A673 (cell line): ENCODE measurements at regions not wholly inside any gene's neighbourhood (a gene's known extent, or its start where the extent isn't known, plus 50 kb on each side); places are given as distances from the start of the nearest gene placed in this dataset.

Source experiments
- BruUV-seq: library from RNA; stranded (reverse); fragments of 400-500 nt; replicated peaks from 2 replicates; lab custom pipeline; 2021; lab: Mats Ljungman, UMichigan
- CTCF ChIA-PET: fragments of 300-600 bp; sonication (Branson Sonifier 250); formaldehyde crosslinking; loops from one replicate; lab custom pipeline; 2022; ENCODE audit warnings: antibody characterized with exemption; lab: Charles Lee
- POLR2A ChIA-PET: fragments of 300-600 bp; sonication (Branson Sonifier 250); formaldehyde crosslinking; loops from one replicate; lab custom pipeline; 2022; ENCODE audit warnings: antibody characterized with exemption; ENCODE audit not compliant: low non-redundant PET; lab: Charles Lee
- DNase-seq: peaks from one replicate; pipeline ENCODE4 v3.0.0-alpha.2; 2015; ENCODE audit warnings: low spot score
- H3K27ac ChIP-seq: fragments of 200-600 bp; sonication (generic); 2 replicates; pipeline ENCODE4 v1.5.1; 2016; ENCODE audit warnings: mixed run types, low read depth, mild to moderate bottlenecking, mixed read lengths, antibody characterized with exemption, low read length; ENCODE audit not compliant: poor library complexity, severe bottlenecking
- H3K27me3 ChIP-seq: fragments of 200-600 bp; sonication (generic); replicated peaks from 2 replicates; pipeline ENCODE4 v1.6.1; 2017; ENCODE audit warnings: mixed run types, low read depth, mild to moderate bottlenecking, mixed read lengths, antibody characterized with exemption, low read length; ENCODE audit not compliant: insufficient read depth, poor library complexity
- H3K36me3 ChIP-seq: fragments of 200-600 bp; sonication (generic); 2 replicates; pipeline ENCODE4 v1.6.1; 2016; ENCODE audit warnings: mixed run types, mild to moderate bottlenecking, mixed read lengths, antibody characterized with exemption, low read length; ENCODE audit not compliant: insufficient read depth, poor library complexity, severe bottlenecking
- H3K4me1 ChIP-seq: fragments of 200-600 bp; sonication (generic); 2 replicates; pipeline ENCODE4 v1.6.1; 2017; ENCODE audit warnings: mixed run types, mild to moderate bottlenecking, mixed read lengths, antibody characterized with exemption, low read length; ENCODE audit not compliant: insufficient read depth, poor library complexity, severe bottlenecking
- H3K4me3 ChIP-seq: fragments of 200-600 bp; sonication (generic); 2 replicates; pipeline ENCODE4 v1.5.1; 2016; ENCODE audit warnings: low read depth, mixed run types, mild to moderate bottlenecking, mixed read lengths, low read length; ENCODE audit not compliant: poor library complexity, severe bottlenecking
- H3K9me3 ChIP-seq: fragments of 200-600 bp; sonication (generic); 2 replicates; pipeline ENCODE4 v1.6.1; 2016; ENCODE audit warnings: mixed run types, low read depth, mild to moderate bottlenecking, mixed read lengths, antibody characterized with exemption, low read length; ENCODE audit not compliant: poor library complexity, severe bottlenecking
- EZH2 ChIP-seq: fragments of 200-600 bp; sonication (generic); IDR thresholded peaks from 2 replicates; pipeline ENCODE4 v1.6.1; 2017; ENCODE audit warnings: borderline replicate concordance, low read depth, mild to moderate bottlenecking, mixed read lengths, antibody characterized with exemption, low read length; ENCODE audit not compliant: poor library complexity, severe bottlenecking
- intact Hi-C: fragments of 100-400 bp; cut with micrococcal nuclease; formaldehyde crosslinking; loops from one replicate; pipeline ENCODE4 v1.10.0; 2022; ENCODE audit not compliant: unreplicated experiment
- TF ChIP-seq, protein P1 (sequence below): fragments of 300-800, 200-600 bp; sonication (generic); conservative IDR thresholded peaks from 2 replicates; pipeline ENCODE4 v1.5.1; 2017; ENCODE audit warnings: low read depth, mild to moderate bottlenecking, antibody characterized with exemption, low read length, moderate library complexity, mixed read lengths

DNA sequence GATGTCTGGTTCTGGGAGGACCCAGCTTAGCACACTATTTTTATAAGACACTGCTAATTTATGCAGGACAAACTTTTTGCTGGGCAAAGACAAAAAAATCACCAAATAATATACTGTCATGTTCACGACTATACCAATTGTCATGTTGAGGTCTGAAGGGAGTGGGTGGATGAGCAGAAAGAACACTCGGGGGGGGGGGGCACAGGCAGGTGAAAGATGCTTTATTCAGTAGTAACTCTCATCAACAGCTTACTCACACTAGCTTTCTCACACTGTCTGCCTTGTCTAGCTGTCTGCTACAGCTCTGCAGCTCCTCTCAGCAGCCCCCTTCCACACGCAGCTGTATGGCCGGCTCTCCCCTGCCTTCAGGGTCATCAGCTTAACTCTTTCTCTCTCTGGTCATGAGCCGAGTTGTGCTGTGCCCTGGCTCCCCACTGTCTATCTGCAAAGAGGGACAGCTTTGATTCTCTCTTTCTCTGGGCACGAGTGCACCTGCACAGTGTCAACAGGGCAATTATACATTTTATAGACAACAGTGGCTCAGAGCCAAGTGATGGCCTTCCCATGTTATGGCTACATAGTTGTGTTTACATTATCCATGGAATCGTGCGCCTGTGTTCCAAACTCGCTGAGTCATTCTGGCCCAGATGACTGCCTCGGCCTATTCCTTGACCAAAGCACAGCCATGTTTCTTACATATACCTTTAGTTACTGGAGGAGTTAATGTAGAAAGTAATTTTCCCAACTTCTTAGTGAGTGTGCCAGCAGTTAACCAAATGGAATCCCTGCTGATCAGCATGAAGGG, 187.7 kb upstream of the PRSS16 start:
- POLR2A ChIA-PET: no interaction called here
- no peaks in the 10 kb centered on the region for H3K9me3 ChIP-seq
- no peaks in the 10 kb centered on the region for H3K27me3 ChIP-seq
- no peak for DNase-seq
- H3K36me3 ChIP-seq: no peaks in the 10 kb centered on the region
- TF ChIP-seq EZH2: no peak
- TF ChIP-seq, protein P1, sequence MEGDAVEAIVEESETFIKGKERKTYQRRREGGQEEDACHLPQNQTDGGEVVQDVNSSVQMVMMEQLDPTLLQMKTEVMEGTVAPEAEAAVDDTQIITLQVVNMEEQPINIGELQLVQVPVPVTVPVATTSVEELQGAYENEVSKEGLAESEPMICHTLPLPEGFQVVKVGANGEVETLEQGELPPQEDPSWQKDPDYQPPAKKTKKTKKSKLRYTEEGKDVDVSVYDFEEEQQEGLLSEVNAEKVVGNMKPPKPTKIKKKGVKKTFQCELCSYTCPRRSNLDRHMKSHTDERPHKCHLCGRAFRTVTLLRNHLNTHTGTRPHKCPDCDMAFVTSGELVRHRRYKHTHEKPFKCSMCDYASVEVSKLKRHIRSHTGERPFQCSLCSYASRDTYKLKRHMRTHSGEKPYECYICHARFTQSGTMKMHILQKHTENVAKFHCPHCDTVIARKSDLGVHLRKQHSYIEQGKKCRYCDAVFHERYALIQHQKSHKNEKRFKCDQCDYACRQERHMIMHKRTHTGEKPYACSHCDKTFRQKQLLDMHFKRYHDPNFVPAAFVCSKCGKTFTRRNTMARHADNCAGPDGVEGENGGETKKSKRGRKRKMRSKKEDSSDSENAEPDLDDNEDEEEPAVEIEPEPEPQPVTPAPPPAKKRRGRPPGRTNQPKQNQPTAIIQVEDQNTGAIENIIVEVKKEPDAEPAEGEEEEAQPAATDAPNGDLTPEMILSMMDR: no peak
- intact Hi-C loops: no loop called here
- CTCF ChIA-PET: no interaction called here
- no peaks in the 10 kb centered on the region for H3K4me1 ChIP-seq
- H3K4me3 ChIP-seq: no peak overlapping the region
- BruUV-seq: no TSS peak
- H3K27ac ChIP-seq: no peak overlapping the region

DNA sequence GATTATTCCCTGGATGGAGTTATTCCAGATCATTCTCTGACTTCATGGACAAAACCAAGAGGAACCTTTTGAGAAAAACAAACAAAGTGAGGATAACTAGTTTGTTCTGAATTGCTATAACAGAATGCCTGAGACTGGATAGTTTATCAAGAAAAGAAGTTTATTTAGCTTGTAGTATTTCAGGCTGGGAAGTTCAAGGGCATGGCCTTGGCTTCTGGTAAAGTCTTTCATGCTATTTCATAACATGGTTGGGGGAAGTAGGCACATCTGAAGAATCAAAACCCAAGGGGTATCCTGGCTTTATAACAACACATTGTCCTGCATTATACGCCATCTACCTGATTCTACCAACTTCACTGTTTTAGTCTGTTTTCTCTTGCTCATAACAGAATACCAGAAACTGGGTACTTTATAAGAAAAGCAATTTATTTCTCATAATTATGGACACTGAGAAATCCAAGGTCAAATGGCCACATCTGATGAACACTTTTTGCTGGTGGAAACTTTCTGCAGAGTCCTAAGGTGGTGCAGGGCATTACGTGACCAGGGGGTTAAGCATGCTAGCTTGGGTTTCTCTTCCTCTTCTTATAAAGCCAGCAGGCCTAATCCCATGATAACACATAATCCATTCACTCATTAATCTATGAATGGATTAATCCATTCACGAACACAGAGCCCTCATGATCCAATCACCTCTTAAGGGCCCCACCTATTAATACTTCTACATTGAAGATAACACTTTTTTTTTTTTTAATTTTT, 186.1 kb upstream of the PRSS16 start:
- no peaks in the 10 kb centered on the region for H3K36me3 ChIP-seq
- no peak overlapping the region for H3K27ac ChIP-seq
- no peaks in the 10 kb centered on the region for H3K9me3 ChIP-seq
- no TSS peak for BruUV-seq
- TF ChIP-seq EZH2: no peak
- TF ChIP-seq, protein P1: no peak
- intact Hi-C loops: no loop called here
- POLR2A ChIA-PET: no interaction called here
- DNase-seq: no peak
- H3K4me1 ChIP-seq: no peaks in the 10 kb centered on the region
- CTCF ChIA-PET: no interaction called here
- no peak overlapping the region for H3K4me3 ChIP-seq
- H3K27me3 ChIP-seq: no peaks in the 10 kb centered on the region

DNA sequence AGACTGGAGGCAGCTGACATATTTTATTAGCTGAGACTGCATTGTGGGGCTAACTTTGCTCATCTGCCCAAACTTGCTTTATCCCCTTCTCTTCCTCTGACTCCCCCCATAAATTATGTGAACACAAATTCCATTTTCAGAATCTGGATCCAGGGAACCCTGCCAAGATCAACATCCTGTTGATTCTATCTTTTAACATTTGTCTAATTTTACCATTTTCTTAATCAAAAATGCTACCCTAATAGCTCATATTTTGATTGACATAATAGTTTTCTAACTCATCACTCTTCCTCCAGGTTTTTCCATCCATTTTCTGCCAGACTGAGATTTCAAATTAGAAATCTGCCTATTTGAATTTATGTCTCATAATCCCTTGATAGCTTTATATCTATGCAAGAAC, 184.7 kb upstream of the PRSS16 start:
- DNase-seq: no peak
- Histone ChIP-seq H3K27ac (no peak overlapping the region), H3K4me3 (no peak overlapping the region), H3K4me1 (no peaks in the 10 kb centered on the region), H3K36me3 (no peaks in the 10 kb centered on the region), H3K9me3 (no peaks in the 10 kb centered on the region), H3K27me3 (no peaks in the 10 kb centered on the region)
- intact Hi-C loops: no loop called here
- BruUV-seq: no TSS peak
- CTCF ChIA-PET: no interaction called here
- TF ChIP-seq, protein P1: no peak
- no peak for TF ChIP-seq EZH2
- POLR2A ChIA-PET: no interaction called here
